Stimulated activated CD4-positive, alpha-beta T cell treated with anti-CD3 and anti-CD28 coated beads, Interleukin-12 subunit alpha, Interleukin-12 subunit beta, amount 100 ng/mL, for 48 hours (primary cell): ENCODE measurements at regions not wholly inside any gene's neighbourhood (a gene's known extent, or its start where the extent isn't known, plus 50 kb on each side); places are given as distances from the start of the nearest gene placed in this dataset.
A peak's percentile ranks its signal among the peaks of the same experiment; 100 is the strongest.
"Not testable (repeated sequence)": the region's sequence is repeated elsewhere in the genome, so short reads cannot be mapped to it uniquely, and the experiment has no call there.

Experiments used
- DNase-seq, 3 donors: peaks; one replicate each; pipeline ENCODE4 v3.0.0-alpha.2; 2020; ENCODE audit warnings: low read depth in 2 of 3, low spot score in 1 of 3

DNA sequence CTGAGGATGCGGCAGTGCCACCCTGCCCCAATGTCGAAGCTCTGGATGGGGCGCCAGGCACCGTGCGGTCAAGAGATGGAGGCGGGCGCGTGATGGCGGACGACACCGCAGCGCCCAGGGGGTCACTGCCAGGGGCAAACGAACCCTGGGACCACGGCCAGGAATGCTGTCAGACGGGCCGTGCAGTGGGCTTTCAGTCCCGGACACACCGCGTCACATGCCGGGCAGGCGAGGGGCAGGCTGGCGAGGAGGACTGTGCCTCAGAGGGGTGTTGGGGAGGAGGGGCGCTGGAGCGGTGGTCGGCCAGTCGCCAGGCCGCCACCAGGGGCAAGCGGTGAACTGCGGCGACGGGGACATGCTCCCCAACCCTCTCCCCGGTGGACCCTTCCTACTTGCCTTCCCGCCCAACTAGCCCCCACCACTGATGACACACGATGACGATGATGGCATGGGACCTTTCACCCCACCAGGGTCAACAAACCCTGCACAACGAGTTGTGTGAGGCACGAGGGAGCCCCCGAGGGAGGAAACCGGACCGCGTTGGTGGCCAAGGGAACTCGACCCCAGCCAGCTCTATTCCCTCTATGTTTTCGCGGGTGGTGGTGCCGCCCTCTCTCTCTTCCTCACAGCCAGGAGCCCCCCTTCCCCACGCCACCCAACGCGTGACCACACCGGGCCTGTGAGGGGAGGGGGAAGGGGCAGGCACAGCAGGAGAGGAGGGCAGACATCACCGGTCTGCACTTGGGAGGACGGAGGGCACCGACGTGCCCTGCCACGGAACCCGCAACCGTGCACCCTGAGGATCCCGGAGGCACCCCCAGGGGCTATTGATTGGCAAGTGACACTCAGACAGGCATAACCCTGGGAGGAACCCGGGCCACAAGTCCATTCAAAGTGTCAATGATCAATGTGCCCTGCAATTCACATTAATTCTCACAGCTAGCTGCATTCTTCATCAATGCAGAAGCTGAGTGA, 1960.9 kb upstream of the DEFB115 start:
- DNase-seq, result no peak

GRCh38 chr20:29297411-29298270, 1959.8 kb upstream of the DEFB115 start:
- DNase-seq, result no peak

GRCh38 chr20:29298271-29298590, 1959.2 kb upstream of the DEFB115 start:
- no peak for DNase-seq

DNA sequence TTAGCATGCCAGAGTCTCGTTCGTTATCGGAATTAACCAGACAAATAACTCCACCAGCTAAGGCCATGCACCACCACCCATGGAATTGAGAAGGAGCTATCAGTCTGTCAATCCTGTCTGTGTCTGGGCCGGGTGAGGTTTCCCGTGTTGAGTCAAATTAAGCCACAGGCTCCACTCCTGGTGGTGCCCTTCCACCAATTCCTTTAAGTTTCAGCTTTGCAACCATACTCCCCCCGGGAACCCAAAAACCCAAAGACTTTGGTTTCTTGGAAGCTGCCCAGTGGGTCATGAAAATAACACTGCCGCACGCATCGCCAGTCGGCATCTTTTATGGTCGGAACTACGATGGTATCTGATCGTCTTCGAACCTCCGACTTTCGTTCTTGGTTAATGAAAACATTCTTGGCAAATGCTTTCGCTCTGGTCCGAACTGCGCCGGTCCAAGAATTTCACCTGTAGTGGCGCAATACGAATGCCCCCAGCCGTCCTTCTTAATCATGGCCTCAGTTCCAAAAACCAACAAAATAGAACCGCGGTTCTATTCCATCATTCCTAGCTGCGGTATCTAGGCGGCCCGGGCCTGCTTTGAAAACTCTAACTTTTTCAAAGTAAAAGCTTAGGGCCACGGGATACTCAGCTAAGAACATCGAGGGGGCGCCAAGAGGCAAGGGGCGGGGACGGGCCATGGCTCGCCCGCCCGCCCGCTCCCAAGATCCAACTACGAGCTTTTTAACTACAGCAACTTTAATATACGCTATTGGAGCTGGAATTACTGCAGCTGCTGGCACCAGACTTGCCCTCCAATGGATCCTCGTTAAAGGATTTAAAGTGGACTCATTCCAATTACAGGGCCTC, 1958.5 kb upstream of the DEFB115 start:
- DNase-seq, result no peak

- no peak for DNase-seq
Measured at GRCh38 chr20:29299811-29300578, 1957.5 kb upstream of the DEFB115 start.

- no peak for DNase-seq
Measured at GRCh38 chr20:29300579-29301551, 1956.6 kb upstream of the DEFB115 start.

- no peak for DNase-seq
Measured at GRCh38 chr20:29301624-29302259, 1955.7 kb upstream of the DEFB115 start.

- no peak for DNase-seq
Measured at GRCh38 chr20:29302979-29303644, 1954.4 kb upstream of the DEFB115 start.

DNA sequence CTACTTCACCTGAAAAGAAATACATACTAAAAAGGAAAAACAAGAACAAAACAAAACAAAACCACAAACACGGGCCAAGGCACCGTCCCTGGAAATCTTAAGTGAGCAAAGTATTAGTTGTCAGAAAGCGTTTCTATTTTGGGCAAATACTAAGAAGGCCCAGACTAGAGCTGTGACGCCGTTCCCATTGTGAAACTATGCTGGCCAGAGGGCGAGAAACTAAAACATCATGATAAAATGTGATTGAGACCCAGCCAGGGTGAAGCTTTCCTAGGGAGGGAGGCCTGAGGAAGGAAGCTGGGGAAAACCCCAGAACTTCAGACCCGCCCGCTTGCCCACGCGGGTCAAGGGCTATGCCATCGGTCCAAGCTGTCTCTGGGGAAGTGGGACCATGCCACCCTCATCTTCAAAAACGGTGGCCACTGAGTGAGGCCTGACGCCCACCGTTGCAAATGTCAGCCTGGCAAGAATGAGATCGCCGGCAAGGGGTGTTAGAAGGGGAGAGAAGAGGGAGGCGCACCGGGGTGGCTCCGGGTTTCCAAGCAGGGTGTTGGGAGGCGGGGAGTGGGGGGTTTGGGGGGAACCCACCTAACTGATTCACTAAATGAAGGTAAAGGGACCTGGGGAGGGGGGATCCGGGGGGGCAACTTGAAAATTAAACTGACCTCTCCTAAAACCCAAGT, 1950.9 kb upstream of the DEFB115 start:
- peak in 1 of 3 donors; percentile 17 for DNase-seq

DNA sequence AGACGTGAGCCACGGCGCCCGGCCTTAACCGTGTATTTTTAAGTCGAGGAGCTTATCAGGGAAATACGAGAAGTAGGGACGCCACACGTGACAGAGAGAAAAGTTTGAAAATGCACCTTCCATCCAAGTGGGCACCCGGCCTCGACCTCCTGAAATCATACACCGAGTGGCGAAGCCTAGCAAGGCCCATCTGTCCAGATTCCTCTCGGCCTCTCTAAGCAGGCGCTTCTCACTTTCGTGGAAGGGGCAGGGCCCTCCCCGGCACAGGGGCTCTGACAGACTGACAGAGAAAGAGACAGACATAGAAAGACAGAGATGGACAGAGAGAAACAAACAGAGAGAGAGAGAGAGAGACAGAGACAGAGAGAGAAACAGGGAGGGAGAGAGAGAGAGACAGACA, 1950.0 kb upstream of the DEFB115 start:
- not testable (repeated sequence) for DNase-seq

DNA sequence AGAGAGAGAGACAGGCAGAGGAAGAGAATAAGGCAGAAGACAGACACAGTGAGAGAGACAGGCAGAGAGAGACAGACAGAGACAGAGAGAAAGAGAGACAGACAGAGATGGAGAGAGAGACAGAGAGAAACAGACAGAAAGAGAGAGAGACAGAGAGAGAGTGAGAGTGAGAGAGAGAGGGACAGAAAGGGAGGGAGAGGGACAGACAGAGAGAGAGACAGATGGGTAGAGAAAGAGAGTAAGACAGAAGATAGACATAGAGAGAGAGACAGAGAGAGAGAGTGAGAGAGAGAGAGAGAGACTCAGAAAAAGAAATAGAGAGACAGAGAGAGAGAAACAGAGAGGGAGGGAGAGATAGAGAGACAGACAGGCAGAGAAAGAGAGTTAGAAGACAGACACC, 1948.5 kb upstream of the DEFB115 start:
- DNase-seq, result not testable (repeated sequence)

- not testable (repeated sequence) for DNase-seq
Measured at GRCh38 chr20:29309481-29309880, 1948.0 kb upstream of the DEFB115 start.

- DNase-seq, result not testable (repeated sequence)
Measured at GRCh38 chr20:29311046-29311445, 1946.4 kb upstream of the DEFB115 start.

DNA sequence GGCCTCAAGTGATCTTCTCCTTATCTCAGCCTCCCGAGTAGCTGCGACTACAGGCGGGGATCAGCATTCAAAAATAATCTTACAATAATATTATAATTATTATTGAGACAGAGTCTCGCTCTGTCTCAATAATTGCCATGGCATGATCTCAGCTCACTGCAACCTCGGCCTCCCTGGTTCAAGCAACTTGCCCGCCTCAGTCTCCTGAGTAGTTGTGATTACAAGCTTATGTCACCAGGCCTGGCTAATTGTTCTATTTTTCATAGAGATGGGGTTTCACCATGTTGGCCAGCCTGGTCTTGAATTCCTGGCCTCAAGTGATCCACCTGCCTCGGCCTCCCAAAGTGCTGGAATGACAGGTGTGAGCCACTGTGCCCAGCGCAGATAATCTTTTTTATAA, 1944.8 kb upstream of the DEFB115 start:
- not testable (repeated sequence) for DNase-seq

GRCh38 chr20:29313481-29313880, 1944.0 kb upstream of the DEFB115 start:
- DNase-seq, result no peak

GRCh38 chr20:29314294-29314693, 1943.2 kb upstream of the DEFB115 start:
- DNase-seq, result no peak

GRCh38 chr20:29318871-29319461, 1938.5 kb upstream of the DEFB115 start:
- DNase-seq, result no peak
